OCI-LY3 (cell line): ENCODE measurements at regions not wholly inside any gene's neighbourhood (a gene's known extent, or its start where the extent isn't known, plus 50 kb on each side); places are given as distances from the start of the nearest gene placed in this dataset.

Source experiments
- CTCF ChIP-seq: fragments of 200-600, 300-600 bp; sonication (generic); IDR thresholded peaks from 2 replicates; pipeline ENCODE4 v1.5.1; 2014; ENCODE audit warnings: antibody characterized with exemption, low read length, low read depth
- EZH2phosphoT487 ChIP-seq: fragments of 200-600 bp; shearing (Covaris generic); IDR thresholded peaks from 2 replicates; pipeline ENCODE4 v1.6.1; 2018; ENCODE audit warnings: antibody characterized with exemption, mixed run types, low read depth

- TF ChIP-seq CTCF (no peak), EZH2phosphoT487 (no peak)
Observed at GRCh38 chr4:115648786-115649185, 535.4 kb upstream of the NDST4 start.
